CD4-positive, CD25-positive, alpha-beta regulatory T cell (primary cell): ENCODE measurements at regions not wholly inside any gene's neighbourhood (a gene's known extent, or its start where the extent isn't known, plus 50 kb on each side); places are given as distances from the start of the nearest gene placed in this dataset.

ENCODE experiments used
- ATAC-seq, 2 donors: fragments of 150-1000 bp; cut with Tn5 transposase; one replicate each; pipeline ENCODE4 v1.10.0; 2021; ENCODE audit warnings: low read depth in 2 of 2, moderate number of reproducible peaks in 2 of 2, moderate library complexity in 1 of 2
- DNase-seq, 3 donors: peaks; one replicate each; pipeline versions ENCODE4 v3.0.0 to v3.0.0-alpha.2; 2012 to 2022; ENCODE audit warnings: mixed read lengths in 1 of 3
- H3K27ac ChIP-seq: one replicate; pipeline ENCODE4 v1.7.0; 2013; ENCODE audit warnings: mild to moderate bottlenecking, low read length; ENCODE audit not compliant: insufficient read depth, poor library complexity, severe bottlenecking
- H3K27me3 ChIP-seq: one replicate; pipeline ENCODE4 v1.7.0; 2013; ENCODE audit warnings: low read length; ENCODE audit not compliant: control insufficient read depth, insufficient read depth
- H3K36me3 ChIP-seq: one replicate; pipeline ENCODE4 v1.7.0; 2013; ENCODE audit warnings: mild to moderate bottlenecking, low read length, moderate library complexity; ENCODE audit not compliant: control insufficient read depth, insufficient read depth
- H3K4me1 ChIP-seq: 2 replicates; pipeline ENCODE4 v1.7.0; 2013; ENCODE audit warnings: mild to moderate bottlenecking, low read length; ENCODE audit not compliant: insufficient read depth, control insufficient read depth, poor library complexity, severe bottlenecking
- H3K4me3 ChIP-seq: one replicate; pipeline ENCODE4 v1.7.0; 2013; ENCODE audit warnings: low read depth, mild to moderate bottlenecking, low read length, moderate library complexity
- H3K9me3 ChIP-seq, 2 experiments: 1 replicate in 1 of 2; 2 replicates in 1 of 2; pipeline ENCODE4 v1.7.0; 2013; ENCODE audit warnings: low read length in 2 of 2, mild to moderate bottlenecking in 1 of 2, moderate library complexity in 1 of 2; ENCODE audit not compliant: control insufficient read depth in 2 of 2
- H3K27ac Mint-ChIP-seq, 3 donors: one replicate each; pipeline ENCODE4 v1.8.0; 2020 to 2022; ENCODE audit warnings: mild to moderate bottlenecking in 3 of 3, mixed read lengths in 3 of 3, moderate library complexity in 2 of 3
- H3K27me3 Mint-ChIP-seq: one replicate; pipeline ENCODE4 v1.8.0; 2022; ENCODE audit warnings: mild to moderate bottlenecking, mixed read lengths
- H3K36me3 Mint-ChIP-seq: one replicate; pipeline ENCODE4 v1.8.0; 2020; ENCODE audit warnings: mixed read lengths
- H3K4me1 Mint-ChIP-seq, 4 donors: one replicate each; pipeline ENCODE4 v1.8.0; 2020 to 2022; ENCODE audit warnings: mixed read lengths in 4 of 4, mild to moderate bottlenecking in 1 of 4
- H3K4me3 Mint-ChIP-seq, 4 donors: one replicate each; pipeline ENCODE4 v1.8.0; 2020 to 2022; ENCODE audit warnings: mild to moderate bottlenecking in 4 of 4, mixed read lengths in 4 of 4, moderate library complexity in 3 of 4
- H3K9me3 Mint-ChIP-seq, 7 donors: one replicate each; pipeline ENCODE4 v1.8.0; 2020 to 2022; ENCODE audit warnings: mixed read lengths in 7 of 7, mild to moderate bottlenecking in 3 of 7, moderate library complexity in 2 of 7

DNA sequence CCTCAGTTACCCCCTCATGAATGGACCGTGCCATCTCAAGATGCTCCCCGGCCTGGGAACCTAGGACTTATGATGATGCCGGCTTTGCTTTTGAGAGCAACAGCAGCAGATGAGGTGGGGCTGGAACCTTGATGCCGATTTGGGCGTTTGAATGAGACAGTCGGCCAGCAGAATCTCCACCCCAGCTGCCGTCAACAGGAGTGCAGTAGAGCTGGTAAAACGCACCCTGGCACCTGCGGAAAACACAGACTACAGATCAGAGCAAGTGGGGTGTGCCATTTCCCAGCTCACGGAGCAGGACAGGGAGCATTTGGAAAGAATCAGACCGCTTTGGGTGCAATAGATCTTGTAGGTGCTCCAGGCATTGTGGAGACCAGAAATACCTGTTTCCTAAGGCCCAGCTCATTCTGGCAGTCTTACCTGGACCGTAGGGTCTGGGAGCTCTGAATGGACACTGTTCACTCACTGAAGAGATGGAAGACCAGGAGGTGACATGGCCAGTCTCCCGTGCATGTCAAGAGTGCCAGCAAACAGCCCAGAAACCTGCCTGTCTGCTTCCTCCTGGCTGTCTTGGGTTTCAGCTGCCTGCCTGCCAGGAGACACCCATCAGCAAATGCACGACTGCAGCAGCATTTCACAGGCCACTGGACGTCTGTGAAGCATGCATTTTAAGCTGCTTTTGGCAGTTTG is 317.7 kb upstream of the IRX4 start:
- DNase-seq (no peak), ATAC-seq (no peak)
- H3K4me1 Mint-ChIP-seq = no peaks in the 10 kb centered on the region
- no peaks in the 10 kb centered on the region for H3K9me3 ChIP-seq
- no peaks in the 10 kb centered on the region for H3K27me3 Mint-ChIP-seq
- no peaks in the 10 kb centered on the region for H3K4me1 ChIP-seq
- H3K27me3 ChIP-seq = no peaks in the 10 kb centered on the region
- no peak overlapping the region for H3K27ac ChIP-seq
- no peak overlapping the region for H3K4me3 ChIP-seq
- H3K36me3 ChIP-seq = no peaks in the 10 kb centered on the region
- H3K4me3 Mint-ChIP-seq = no peak overlapping the region
- H3K9me3 Mint-ChIP-seq = peaks cover 0 to 6% (median 4%) of the 10 kb centered on the region in 7 donors
- H3K36me3 Mint-ChIP-seq = no peaks in the 10 kb centered on the region
- no peak overlapping the region for H3K27ac Mint-ChIP-seq

DNA sequence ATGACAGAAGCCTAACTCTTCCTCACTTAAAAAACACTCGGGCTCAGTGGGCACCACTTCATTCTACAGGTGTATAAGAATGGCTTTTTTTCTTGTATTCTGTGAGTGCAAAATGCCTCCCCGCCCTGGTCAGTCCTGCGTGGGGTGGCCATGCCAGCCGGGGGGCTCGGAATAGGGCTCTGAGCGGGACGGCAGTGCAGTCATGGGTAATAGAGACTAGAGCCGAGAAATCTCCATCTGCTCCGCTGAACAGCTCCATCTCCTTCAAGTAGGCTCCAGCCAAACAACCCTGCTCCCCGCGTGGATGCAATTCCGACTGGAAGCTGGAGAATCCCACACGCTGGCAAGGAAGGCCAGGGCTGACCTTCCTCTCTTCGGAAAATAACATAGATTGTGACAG is 317.0 kb upstream of the IRX4 start:
- Mint-ChIP-seq H3K4me1 (no peaks in the 10 kb centered on the region), H3K27ac (no peak overlapping the region), H3K9me3 (peaks cover 0 to 6% (median 4%) of the 10 kb centered on the region in 7 donors), H3K27me3 (no peaks in the 10 kb centered on the region), H3K36me3 (no peaks in the 10 kb centered on the region), H3K4me3 (no peak overlapping the region)
- ATAC-seq (no peak), DNase-seq (no peak)
- Histone ChIP-seq H3K27me3 (no peaks in the 10 kb centered on the region), H3K36me3 (no peaks in the 10 kb centered on the region), H3K9me3 (no peaks in the 10 kb centered on the region), H3K4me1 (no peaks in the 10 kb centered on the region), H3K27ac (no peak overlapping the region), H3K4me3 (no peak overlapping the region)

DNA sequence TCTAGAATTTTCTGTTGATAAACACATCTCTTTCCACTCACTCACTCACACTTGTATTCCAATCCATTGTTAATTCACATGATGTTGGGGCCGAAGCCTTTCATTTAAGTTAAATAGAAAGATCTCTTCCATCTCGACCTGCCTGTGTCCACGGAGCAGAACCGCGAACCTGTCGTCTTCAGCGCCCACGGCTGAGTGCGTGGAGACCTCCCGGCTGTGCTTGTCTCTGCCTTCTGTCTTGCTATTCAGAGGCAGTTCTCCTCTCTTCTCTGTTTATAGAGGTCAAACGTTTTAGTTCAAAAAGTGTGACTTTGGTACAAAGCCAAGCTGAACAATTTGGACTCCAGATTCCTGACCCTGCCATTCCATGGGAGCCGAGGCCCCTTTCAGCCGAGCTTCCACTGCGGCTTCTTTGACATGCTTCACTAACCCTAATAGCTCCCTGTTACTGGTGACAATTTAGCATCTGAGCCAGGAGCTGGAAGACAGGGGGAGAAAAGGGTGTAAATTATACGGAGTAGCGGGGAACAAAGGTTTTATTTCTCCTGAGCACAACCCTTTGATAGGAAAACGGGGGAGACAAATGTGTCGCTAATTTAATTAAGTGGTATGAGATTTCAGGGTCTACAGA is 314.4 kb upstream of the IRX4 start:
- H3K27me3 Mint-ChIP-seq = no peaks in the 10 kb centered on the region

DNA sequence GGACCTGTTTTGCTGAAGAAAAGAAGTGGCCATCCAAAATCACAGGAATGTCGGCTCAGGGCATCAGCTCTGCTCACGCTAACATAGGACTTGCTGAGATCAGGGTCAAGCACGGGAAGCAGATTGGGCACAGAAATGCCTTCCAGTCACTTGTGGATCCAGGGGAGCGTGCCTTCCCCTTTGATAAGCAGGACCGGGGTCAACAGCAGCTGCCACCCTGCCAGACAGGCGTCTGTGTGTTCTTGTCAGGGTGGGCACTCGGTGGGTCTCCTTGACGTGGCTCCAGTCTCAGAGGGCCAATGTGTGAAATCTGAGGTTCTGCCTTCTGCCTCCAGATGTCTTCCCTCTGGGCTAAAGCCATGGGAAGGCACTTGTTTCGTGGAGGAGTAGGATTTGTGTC is 313.7 kb upstream of the IRX4 start:
- Histone ChIP-seq H3K4me1 (no peaks in the 10 kb centered on the region), H3K36me3 (no peaks in the 10 kb centered on the region), H3K27ac (no peak overlapping the region), H3K27me3 (no peaks in the 10 kb centered on the region), H3K9me3 (no peaks in the 10 kb centered on the region), H3K4me3 (no peak overlapping the region)
- Mint-ChIP-seq H3K36me3 (no peaks in the 10 kb centered on the region), H3K4me3 (no peak overlapping the region), H3K27ac (no peak overlapping the region), H3K4me1 (no peaks in the 10 kb centered on the region), H3K9me3 (peaks cover 0 to 6% (median 4%) of the 10 kb centered on the region in 7 donors), H3K27me3 (no peaks in the 10 kb centered on the region)
- no peak for ATAC-seq
- no peak for DNase-seq

More for the DNA sequence above, 314.4 kb upstream of the IRX4 start:
- no peaks in the 10 kb centered on the region for H3K36me3 Mint-ChIP-seq
- peaks cover 0 to 6% (median 4%) of the 10 kb centered on the region in 7 donors for H3K9me3 Mint-ChIP-seq
- no peaks in the 10 kb centered on the region for H3K4me1 Mint-ChIP-seq
- no peak overlapping the region for H3K27ac ChIP-seq
- H3K27me3 ChIP-seq = no peaks in the 10 kb centered on the region
- no peak overlapping the region for H3K27ac Mint-ChIP-seq
- H3K4me3 ChIP-seq = no peak overlapping the region
- ATAC-seq (no peak), DNase-seq (no peak)
- no peak overlapping the region for H3K4me3 Mint-ChIP-seq
- no peaks in the 10 kb centered on the region for H3K36me3 ChIP-seq
- no peaks in the 10 kb centered on the region for H3K9me3 ChIP-seq
- no peaks in the 10 kb centered on the region for H3K4me1 ChIP-seq

DNA sequence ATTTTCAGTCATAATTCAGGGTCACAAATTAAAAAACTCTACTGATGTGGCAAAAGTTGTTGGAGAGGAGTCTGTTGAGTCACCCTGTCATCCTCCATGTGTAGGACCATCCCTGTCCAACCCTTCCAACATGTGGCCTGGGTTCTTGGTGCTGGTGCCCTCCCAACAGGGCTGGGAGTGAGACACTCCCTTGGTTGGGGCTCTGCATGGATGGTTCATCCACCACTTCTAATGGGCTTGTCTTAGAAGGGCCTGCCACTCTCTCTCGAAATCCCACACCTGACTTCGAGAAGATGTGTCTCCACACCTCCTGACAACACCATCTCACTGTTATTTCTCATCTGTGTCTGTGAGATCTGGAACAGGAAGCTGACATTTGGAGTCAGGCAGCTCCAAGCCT is 312.2 kb upstream of the IRX4 start:
- H3K27me3 ChIP-seq = no peaks in the 10 kb centered on the region
- no peaks in the 10 kb centered on the region for H3K4me1 Mint-ChIP-seq
- H3K36me3 ChIP-seq = no peaks in the 10 kb centered on the region
- H3K4me1 ChIP-seq = no peaks in the 10 kb centered on the region
- H3K4me3 Mint-ChIP-seq = no peak overlapping the region
- no peaks in the 10 kb centered on the region for H3K9me3 ChIP-seq
- H3K27ac ChIP-seq = no peak overlapping the region
- no peak for ATAC-seq
- no peaks in the 10 kb centered on the region for H3K36me3 Mint-ChIP-seq
- no peak overlapping the region for H3K4me3 ChIP-seq
- no peak overlapping the region for H3K27ac Mint-ChIP-seq
- H3K9me3 Mint-ChIP-seq = peaks cover 0 to 6% (median 4%) of the 10 kb centered on the region in 7 donors
- no peaks in the 10 kb centered on the region for H3K27me3 Mint-ChIP-seq
- no peak for DNase-seq

DNA sequence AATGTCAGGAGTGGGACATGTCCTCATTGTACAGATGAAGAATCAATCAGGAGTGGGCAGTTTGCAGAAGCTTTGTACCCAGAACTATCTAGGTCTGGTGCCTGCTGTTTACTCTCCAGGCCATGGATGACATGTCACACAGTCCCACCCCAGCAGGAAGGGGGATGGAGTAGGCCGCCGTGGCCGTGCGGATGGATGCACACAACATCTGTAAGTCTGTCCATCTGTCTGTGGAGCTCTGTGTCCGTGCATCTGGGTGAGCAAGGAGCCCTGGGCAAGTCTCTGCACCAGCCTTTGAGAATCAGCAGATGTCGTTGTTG is 311.5 kb upstream of the IRX4 start:
- Histone ChIP-seq H3K36me3 (no peaks in the 10 kb centered on the region), H3K9me3 (no peaks in the 10 kb centered on the region), H3K4me1 (no peaks in the 10 kb centered on the region), H3K27ac (no peak overlapping the region), H3K4me3 (no peak overlapping the region), H3K27me3 (no peaks in the 10 kb centered on the region)
- H3K9me3 Mint-ChIP-seq = peaks cover 0 to 6% (median 4%) of the 10 kb centered on the region in 7 donors
- no peaks in the 10 kb centered on the region for H3K36me3 Mint-ChIP-seq
- H3K4me1 Mint-ChIP-seq = no peaks in the 10 kb centered on the region
- ATAC-seq = no peak
- no peaks in the 10 kb centered on the region for H3K27me3 Mint-ChIP-seq
- no peak overlapping the region for H3K27ac Mint-ChIP-seq
- no peak overlapping the region for H3K4me3 Mint-ChIP-seq
- no peak for DNase-seq

DNA sequence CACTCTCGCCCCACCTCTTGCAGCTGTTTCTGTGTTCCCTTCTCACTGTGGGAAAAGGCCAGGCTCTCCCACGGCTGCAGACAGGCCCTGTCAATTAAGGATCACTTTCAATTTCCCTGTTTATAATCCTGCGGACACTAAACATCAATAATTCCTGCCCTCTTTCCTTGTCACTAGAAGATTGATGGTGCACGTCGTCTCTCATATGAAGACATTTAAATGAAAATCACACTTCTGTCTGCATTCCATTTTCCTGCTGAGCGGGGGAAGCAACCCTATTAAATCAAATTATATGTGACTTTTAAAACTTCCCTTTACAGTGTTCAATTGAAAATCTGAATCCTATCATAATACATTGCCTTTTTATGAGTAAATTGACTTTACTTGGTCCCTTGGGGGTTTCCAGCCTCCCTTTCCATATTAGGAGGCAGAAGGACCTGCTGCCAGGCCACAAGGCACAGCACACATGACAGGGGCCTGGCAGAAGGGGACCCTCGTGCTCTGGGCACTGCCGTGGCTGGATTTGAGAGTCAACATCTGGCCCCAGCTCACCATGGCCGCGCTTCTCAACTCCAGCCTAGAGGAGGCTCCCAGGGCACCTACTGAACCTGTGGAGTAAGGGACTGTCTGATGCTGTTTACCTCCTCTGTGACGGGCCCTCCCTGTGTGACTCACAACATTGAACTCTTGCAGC is 311.0 kb upstream of the IRX4 start:
- Mint-ChIP-seq H3K4me3 (no peak overlapping the region), H3K27ac (no peak overlapping the region), H3K4me1 (no peaks in the 10 kb centered on the region), H3K36me3 (no peaks in the 10 kb centered on the region), H3K9me3 (peaks cover 0 to 6% (median 4%) of the 10 kb centered on the region in 7 donors), H3K27me3 (no peaks in the 10 kb centered on the region)
- H3K27me3 ChIP-seq = no peaks in the 10 kb centered on the region
- no peak overlapping the region for H3K4me3 ChIP-seq
- ATAC-seq = no peak
- H3K27ac ChIP-seq = no peak overlapping the region
- no peaks in the 10 kb centered on the region for H3K4me1 ChIP-seq
- no peaks in the 10 kb centered on the region for H3K36me3 ChIP-seq
- DNase-seq = no peak
- H3K9me3 ChIP-seq = no peaks in the 10 kb centered on the region

DNA sequence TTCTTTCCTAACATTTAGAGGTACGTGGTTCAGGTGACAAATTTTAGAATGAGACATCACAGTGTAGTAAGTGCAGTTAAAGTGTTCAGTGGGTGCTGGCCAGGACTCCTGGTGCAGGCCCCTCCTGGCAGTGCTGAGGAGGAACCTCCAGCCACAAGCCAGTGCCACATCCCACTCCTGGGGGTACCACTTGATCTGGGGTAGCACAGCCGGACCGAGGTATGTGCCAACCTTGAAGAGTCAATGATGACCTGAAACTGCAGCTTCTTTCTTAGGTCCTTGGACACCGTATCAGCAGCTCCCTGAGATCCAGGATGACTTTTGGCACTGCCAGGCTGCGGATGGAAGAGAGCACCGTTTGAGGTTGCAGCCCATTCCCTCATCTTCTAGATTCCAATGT is 310.4 kb upstream of the IRX4 start:
- no peaks in the 10 kb centered on the region for H3K27me3 Mint-ChIP-seq
- no peaks in the 10 kb centered on the region for H3K9me3 ChIP-seq
- H3K36me3 ChIP-seq = no peaks in the 10 kb centered on the region
- no peaks in the 10 kb centered on the region for H3K4me1 Mint-ChIP-seq
- no peak overlapping the region for H3K27ac Mint-ChIP-seq
- no peak for ATAC-seq
- DNase-seq = no peak
- H3K4me3 ChIP-seq = no peak overlapping the region
- peaks cover 0 to 6% (median 4%) of the 10 kb centered on the region in 7 donors for H3K9me3 Mint-ChIP-seq
- no peaks in the 10 kb centered on the region for H3K27me3 ChIP-seq
- H3K36me3 Mint-ChIP-seq = no peaks in the 10 kb centered on the region
- no peak overlapping the region for H3K4me3 Mint-ChIP-seq
- no peaks in the 10 kb centered on the region for H3K4me1 ChIP-seq
- no peak overlapping the region for H3K27ac ChIP-seq
